ENCODE measurements at regions not wholly inside any gene's neighbourhood (a gene's known extent, or its start where the extent isn't known, plus 50 kb on each side); places are given as distances from the start of the nearest gene placed in this dataset.
A peak's percentile ranks its signal among the peaks of the same experiment; 100 is the strongest.

- TF ChIP-seq CTCF (IDR thresholded peaks at IDR 0.05; ENCODE audit: unreplicated experiment) = no peak
- CTCF ChIA-PET = interaction anchor here (0.6 kb wide), 4 partner anchors 102 to 1770 kb away, joined by 3 read pairs; no protein-coding TSS in a partner anchor
- H3K4me3 Mint-ChIP-seq (ENCODE audit: unreplicated experiment) = no peak overlapping the region
Observed at GRCh38 chr14:65258391-65258790, 154.1 kb upstream of the FUT8 start.

DNA sequence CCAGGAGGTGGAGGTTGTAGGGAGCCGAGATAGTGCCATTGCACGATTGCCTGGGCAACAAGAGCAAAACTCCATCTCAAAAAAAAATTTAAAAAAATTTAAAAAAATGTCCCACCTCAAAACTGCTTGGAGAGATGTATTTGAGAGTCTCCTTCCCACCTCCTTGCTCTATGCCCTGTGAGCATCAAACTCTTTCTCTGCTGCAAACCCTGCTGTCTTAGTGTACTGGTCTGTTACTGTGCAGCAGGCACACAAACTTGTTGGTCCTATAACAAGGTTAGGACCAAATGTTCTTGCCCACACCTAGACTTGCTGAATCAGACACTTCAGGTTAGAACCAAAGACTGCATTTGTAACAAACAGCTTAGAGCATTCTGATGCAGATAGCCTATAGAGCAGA lies 153.5 kb upstream of the FUT8 start:
- Mint-ChIP-seq H3K9me3 (ENCODE audit: unreplicated experiment) (peaks cover 7% of the 10 kb centered on the region), H3K4me1 (ENCODE audit: insufficient read depth, unreplicated experiment) (peaks cover 29% of the 10 kb centered on the region), H3K27me3 (ENCODE audit: insufficient read depth, unreplicated experiment) (no peaks in the 10 kb centered on the region), H3K4me3 (ENCODE audit: unreplicated experiment) (no peak overlapping the region), H3K27ac (ENCODE audit: low read depth, unreplicated experiment) (no peak overlapping the region), H3K36me3 (ENCODE audit: insufficient read depth, unreplicated experiment) (no peaks in the 10 kb centered on the region)
- CTCF ChIA-PET = interaction anchor here (0.6 kb wide), 1 partner anchor 101 kb away, joined by 3 read pairs; no protein-coding TSS in a partner anchor
- DNase-seq (ENCODE audit: unreplicated experiment) = no peak
- no peak for TF ChIP-seq CTCF (IDR thresholded peaks at IDR 0.05; ENCODE audit: unreplicated experiment)
- no TSS peak for BruUV-seq (replicated peaks)
- intact Hi-C loops (cut with micrococcal nuclease) = no loop called here
- POLR2A ChIA-PET = interaction anchor here (1.0 to 1.9 kb wide), 2 partner anchors 11 to 153 kb away, joined by 3 to 5 read pairs; no protein-coding TSS in a partner anchor

More at GRCh38 chr14:65258391-65258790, 154.1 kb upstream of the FUT8 start:
- Mint-ChIP-seq H3K27ac (ENCODE audit: low read depth, unreplicated experiment) (no peak overlapping the region), H3K4me1 (ENCODE audit: insufficient read depth, unreplicated experiment) (peaks cover 29% of the 10 kb centered on the region), H3K36me3 (ENCODE audit: insufficient read depth, unreplicated experiment) (no peaks in the 10 kb centered on the region), H3K9me3 (ENCODE audit: unreplicated experiment) (peaks cover 7% of the 10 kb centered on the region), H3K27me3 (ENCODE audit: insufficient read depth, unreplicated experiment) (no peaks in the 10 kb centered on the region)
- BruUV-seq (replicated peaks) = no TSS peak
- peak; percentile 65 for DNase-seq (ENCODE audit: unreplicated experiment)
- POLR2A ChIA-PET = interaction anchor here (0.8 to 1.9 kb wide), 3 partner anchors 11 to 1983 kb away, joined by 3 to 5 read pairs (median 4); partner anchors contain the start of gene PALS1
- intact Hi-C loops (cut with micrococcal nuclease) = no loop called here

- Mint-ChIP-seq H3K27me3 (ENCODE audit: insufficient read depth, unreplicated experiment) (no peaks in the 10 kb centered on the region), H3K4me3 (ENCODE audit: unreplicated experiment) (no peak overlapping the region), H3K9me3 (ENCODE audit: unreplicated experiment) (peaks cover 7% of the 10 kb centered on the region), H3K4me1 (ENCODE audit: insufficient read depth, unreplicated experiment) (peaks cover 17% of the 10 kb centered on the region), H3K27ac (ENCODE audit: low read depth, unreplicated experiment) (no peak overlapping the region), H3K36me3 (ENCODE audit: insufficient read depth, unreplicated experiment) (no peaks in the 10 kb centered on the region)
- POLR2A ChIA-PET = interaction anchor here (0.7 kb wide), 1 partner anchor 1083 kb away, joined by 3 read pairs; no protein-coding TSS in a partner anchor
- TF ChIP-seq CTCF (IDR thresholded peaks at IDR 0.05; ENCODE audit: unreplicated experiment) = no peak
- CTCF ChIA-PET = interaction anchor here (0.5 to 1.2 kb wide), 6 partner anchors 10 to 564 kb away, joined by 3 read pairs; no protein-coding TSS in a partner anchor
- intact Hi-C loops (cut with micrococcal nuclease) = no loop called here
- BruUV-seq (replicated peaks) = no TSS peak
- DNase-seq (ENCODE audit: unreplicated experiment) = no peak
Observed at GRCh38 chr14:65260786-65261185, 151.7 kb upstream of the FUT8 start.

DNA sequence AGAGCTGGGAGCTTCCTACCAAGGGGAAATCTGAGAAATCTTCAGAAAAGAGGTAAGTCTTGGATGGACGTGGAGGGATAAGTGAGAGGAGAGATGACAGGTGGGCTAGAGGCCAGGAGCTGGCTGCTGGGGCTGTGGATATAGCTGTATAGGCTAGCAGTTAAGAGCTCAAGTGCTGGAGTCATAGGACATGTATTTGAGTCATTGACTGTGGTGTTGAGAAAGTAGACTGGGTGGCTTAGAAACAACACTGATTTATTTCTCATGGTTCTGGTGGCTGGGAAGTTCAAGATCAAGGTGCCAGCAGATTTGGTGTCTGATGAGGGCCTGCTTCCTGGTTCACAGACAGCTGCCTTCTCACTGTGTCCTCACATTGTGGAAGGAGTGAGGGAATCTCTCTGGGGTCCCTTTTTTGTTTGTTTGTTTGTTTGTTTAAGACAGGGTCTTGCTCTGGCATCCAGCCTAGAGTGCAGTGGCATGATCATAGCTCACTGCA lies 151.1 kb upstream of the FUT8 start:
- no peak for DNase-seq (ENCODE audit: unreplicated experiment)
- no peak for TF ChIP-seq CTCF (IDR thresholded peaks at IDR 0.05; ENCODE audit: unreplicated experiment)
- H3K36me3 Mint-ChIP-seq (ENCODE audit: insufficient read depth, unreplicated experiment) = no peaks in the 10 kb centered on the region
- intact Hi-C loops (cut with micrococcal nuclease) = no loop called here
- H3K27me3 Mint-ChIP-seq (ENCODE audit: insufficient read depth, unreplicated experiment) = no peaks in the 10 kb centered on the region
- ChIA-PET POLR2A (no interaction called here), CTCF (interaction anchor here (0.5 to 0.6 kb wide), 3 partner anchors 11 to 563 kb away, joined by 3 read pairs; no protein-coding TSS in a partner anchor)
- H3K9me3 Mint-ChIP-seq (ENCODE audit: unreplicated experiment) = peaks cover 7% of the 10 kb centered on the region
- H3K4me3 Mint-ChIP-seq (ENCODE audit: unreplicated experiment) = no peak overlapping the region
- peaks cover 15% of the 10 kb centered on the region for H3K4me1 Mint-ChIP-seq (ENCODE audit: insufficient read depth, unreplicated experiment)
- no peak overlapping the region for H3K27ac Mint-ChIP-seq (ENCODE audit: low read depth, unreplicated experiment)
- no TSS peak for BruUV-seq (replicated peaks)

Data from MCF 10A (cell line).